Osteocyte (in vitro differentiated cells): ENCODE measurements at regions not wholly inside any gene's neighbourhood (a gene's known extent, or its start where the extent isn't known, plus 50 kb on each side); places are given as distances from the start of the nearest gene placed in this dataset. TPM values are rescaled to one million over a fixed set of nuclear protein-coding genes. Genes with fewer than 3 reads are reported as not detected.

ENCODE experiments used
- DNase-seq: peaks from one replicate; pipeline ENCODE4 v3.0.0; 2021; ENCODE audit warnings: mixed read lengths; ENCODE audit not compliant: unreplicated experiment; ENCODE audit errors: extremely low spot score
- H3K27ac Mint-ChIP-seq: one replicate; pipeline ENCODE4 v1.8.0; 2021; ENCODE audit warnings: mild to moderate bottlenecking, mixed read lengths; ENCODE audit not compliant: unreplicated experiment
- H3K27me3 Mint-ChIP-seq: one replicate; pipeline ENCODE4 v1.8.0; 2021; ENCODE audit warnings: mixed read lengths; ENCODE audit not compliant: unreplicated experiment
- H3K36me3 Mint-ChIP-seq: one replicate; pipeline ENCODE4 v1.8.0; 2021; ENCODE audit warnings: mixed read lengths; ENCODE audit not compliant: unreplicated experiment
- H3K4me1 Mint-ChIP-seq: one replicate; pipeline ENCODE4 v1.8.0; 2021; ENCODE audit warnings: mixed read lengths; ENCODE audit not compliant: unreplicated experiment
- H3K4me3 Mint-ChIP-seq: one replicate; pipeline ENCODE4 v1.8.0; 2021; ENCODE audit warnings: mild to moderate bottlenecking, moderate library complexity, mixed read lengths; ENCODE audit not compliant: unreplicated experiment
- H3K9me3 Mint-ChIP-seq: one replicate; pipeline ENCODE4 v1.8.0; 2021; ENCODE audit warnings: mixed read lengths; ENCODE audit not compliant: unreplicated experiment
- CTCF ChIP-seq: fragments of 200-600 bp; sonication (generic); IDR thresholded peaks from 2 replicates; pipeline ENCODE4 v1.5.0; 2021; ENCODE audit warnings: antibody characterized with exemption, mild to moderate bottlenecking, moderate library complexity
- microRNA-seq: library from miRNA; unstranded; fragments of <30 nt; microRNA quantifications from one replicate; pipeline ENCODE4 v1.1.0, GENCODE V29; 2020; ENCODE audit not compliant: unreplicated experiment

DNA sequence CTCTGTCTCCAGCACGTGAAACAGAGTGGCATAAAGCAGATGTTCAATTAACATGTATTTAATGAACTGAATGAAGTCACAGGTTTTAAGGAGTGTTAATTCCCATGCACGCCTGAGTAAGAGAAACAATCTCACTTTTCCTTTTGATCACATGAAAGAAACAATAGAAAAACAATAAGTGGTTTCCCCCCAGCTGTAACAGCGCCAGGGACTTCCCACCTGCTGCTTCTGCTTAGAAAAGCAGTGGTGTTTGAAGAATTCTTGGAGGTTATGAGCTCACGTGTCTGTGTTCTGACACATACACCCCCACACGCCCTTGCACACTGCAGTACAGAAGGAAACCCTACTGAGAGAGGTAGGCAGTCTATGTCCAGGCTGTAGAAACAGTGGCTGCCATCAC, 51.3 kb upstream of the FRMD4A start:
- H3K4me3 Mint-ChIP-seq, result no peak overlapping the region
- H3K27me3 Mint-ChIP-seq, result no peaks in the 10 kb centered on the region
- no peak for DNase-seq
- H3K27ac Mint-ChIP-seq, result peak overlapping the region; percentile 72
- H3K36me3 Mint-ChIP-seq, result no peaks in the 10 kb centered on the region
- peaks cover 58% of the 10 kb centered on the region for H3K4me1 Mint-ChIP-seq
- peaks cover 4% of the 10 kb centered on the region for H3K9me3 Mint-ChIP-seq
- TF ChIP-seq CTCF, result no peak

GRCh38 chr10:14381475-14381874, 50.8 kb upstream of the FRMD4A start:
- TF ChIP-seq CTCF, result no peak
- H3K27ac Mint-ChIP-seq, result no peak overlapping the region

GRCh38 chr10:14380746-14381145, 50.0 kb upstream of the FRMD4A start:
- H3K4me1 Mint-ChIP-seq, result peaks cover 50% of the 10 kb centered on the region
- no peak for DNase-seq
- no peak for TF ChIP-seq CTCF
- no peaks in the 10 kb centered on the region for H3K36me3 Mint-ChIP-seq
- no peaks in the 10 kb centered on the region for H3K27me3 Mint-ChIP-seq
- H3K27ac Mint-ChIP-seq, result no peak overlapping the region
- peaks cover 4% of the 10 kb centered on the region for H3K9me3 Mint-ChIP-seq
- no peak overlapping the region for H3K4me3 Mint-ChIP-seq

More at GRCh38 chr10:14381475-14381874, 50.8 kb upstream of the FRMD4A start:
- H3K4me1 Mint-ChIP-seq, result peaks cover 53% of the 10 kb centered on the region
- H3K36me3 Mint-ChIP-seq, result no peaks in the 10 kb centered on the region
- peaks cover 4% of the 10 kb centered on the region for H3K9me3 Mint-ChIP-seq
- H3K4me3 Mint-ChIP-seq, result no peak overlapping the region
- no peak for DNase-seq
- H3K27me3 Mint-ChIP-seq, result no peaks in the 10 kb centered on the region

Small RNAs in the stretch of these regions (microRNA-seq; reads per million reads assigned to microRNA genes)
- not detected for gene MIR1265
- not detected for gene MIR4293
